WERI-Rb-1 (cell line): ENCODE measurements at regions not wholly inside any gene's neighbourhood (a gene's known extent, or its start where the extent isn't known, plus 50 kb on each side); places are given as distances from the start of the nearest gene placed in this dataset.

Source experiments
- DNase-seq: peaks from one replicate; pipeline ENCODE4 v3.0.0-alpha.2; 2020
- H3K27ac ChIP-seq: fragments of 250-450 bp; sonication (Bioruptor Pico); 2 replicates; pipeline ENCODE4 v1.5.1; 2020; ENCODE audit warnings: mild to moderate bottlenecking, moderate library complexity
- H3K27me3 ChIP-seq: fragments of 250-450 bp; sonication (Bioruptor Pico); 2 replicates; pipeline ENCODE4 v1.5.1; 2021; ENCODE audit warnings: mild to moderate bottlenecking, low read depth, moderate library complexity; ENCODE audit not compliant: insufficient read depth, severe bottlenecking
- H3K36me3 ChIP-seq: fragments of 250-450 bp; sonication (Bioruptor Pico); 2 replicates; pipeline ENCODE4 v1.5.1; 2020; ENCODE audit warnings: mild to moderate bottlenecking, moderate library complexity
- H3K4me3 ChIP-seq: 2 replicates; pipeline ENCODE4 v1.5.1; 2011; ENCODE audit warnings: low read depth, mild to moderate bottlenecking, control low read depth, low read length
- H3K9me3 ChIP-seq: fragments of 250-450 bp; sonication (Bioruptor Pico); 2 replicates; pipeline ENCODE4 v1.5.1; 2021; ENCODE audit warnings: mild to moderate bottlenecking, moderate library complexity; ENCODE audit not compliant: severe bottlenecking
- CTCF ChIP-seq: IDR thresholded peaks from 2 replicates; pipeline ENCODE4 v1.5.1; 2011; ENCODE audit warnings: low read depth, mild to moderate bottlenecking, control low read depth, inconsistent platforms, low read length

DNA sequence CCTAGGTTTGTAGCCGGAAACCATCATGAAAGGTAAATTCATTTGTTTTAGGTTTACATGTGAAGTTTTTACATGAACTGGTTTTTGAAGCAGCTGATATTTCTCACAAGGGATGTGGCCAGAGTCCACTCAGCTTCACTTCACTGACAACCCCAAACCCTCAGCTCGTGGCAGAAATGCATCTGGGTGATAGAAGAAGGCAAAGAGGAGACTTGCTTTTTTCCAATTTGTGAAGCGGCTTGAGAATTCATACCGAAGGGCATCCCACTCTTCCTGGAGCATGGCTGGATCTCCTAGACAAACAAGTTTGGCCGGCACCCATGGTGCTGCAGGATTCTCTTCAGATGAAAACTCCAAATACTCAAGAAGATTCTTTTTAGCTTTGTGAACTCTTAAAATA, 392.8 kb upstream of the CNR1 start:
- TF ChIP-seq CTCF = no peak
- Histone ChIP-seq H3K9me3 (no peaks in the 10 kb centered on the region), H3K36me3 (no peaks in the 10 kb centered on the region), H3K4me3 (no peak overlapping the region), H3K27ac (no peak overlapping the region), H3K27me3 (no peaks in the 10 kb centered on the region)
- no peak for DNase-seq

DNA sequence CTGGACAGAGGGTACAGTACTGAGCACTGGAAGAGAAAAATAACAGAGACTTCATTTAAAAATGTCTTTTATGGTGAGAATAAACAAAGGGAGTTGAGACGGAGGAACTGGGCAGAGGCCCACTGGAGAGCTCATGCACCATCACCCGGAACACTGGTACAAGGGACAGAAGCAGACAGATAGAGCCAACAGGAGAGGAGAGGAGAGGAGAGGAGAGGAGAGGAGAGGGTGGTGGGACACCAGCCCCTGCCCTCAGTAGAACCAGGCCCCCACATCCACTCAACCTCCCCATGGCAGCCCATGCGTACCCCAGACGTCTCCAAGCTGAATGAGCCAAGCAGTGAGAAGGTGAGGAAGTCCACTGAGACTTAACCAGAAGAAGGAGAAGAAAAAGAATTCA, 390.5 kb upstream of the CNR1 start:
- Histone ChIP-seq H3K27ac (no peak overlapping the region), H3K27me3 (no peaks in the 10 kb centered on the region), H3K36me3 (no peaks in the 10 kb centered on the region), H3K9me3 (no peaks in the 10 kb centered on the region), H3K4me3 (no peak overlapping the region)
- DNase-seq = no peak
- no peak for TF ChIP-seq CTCF

DNA sequence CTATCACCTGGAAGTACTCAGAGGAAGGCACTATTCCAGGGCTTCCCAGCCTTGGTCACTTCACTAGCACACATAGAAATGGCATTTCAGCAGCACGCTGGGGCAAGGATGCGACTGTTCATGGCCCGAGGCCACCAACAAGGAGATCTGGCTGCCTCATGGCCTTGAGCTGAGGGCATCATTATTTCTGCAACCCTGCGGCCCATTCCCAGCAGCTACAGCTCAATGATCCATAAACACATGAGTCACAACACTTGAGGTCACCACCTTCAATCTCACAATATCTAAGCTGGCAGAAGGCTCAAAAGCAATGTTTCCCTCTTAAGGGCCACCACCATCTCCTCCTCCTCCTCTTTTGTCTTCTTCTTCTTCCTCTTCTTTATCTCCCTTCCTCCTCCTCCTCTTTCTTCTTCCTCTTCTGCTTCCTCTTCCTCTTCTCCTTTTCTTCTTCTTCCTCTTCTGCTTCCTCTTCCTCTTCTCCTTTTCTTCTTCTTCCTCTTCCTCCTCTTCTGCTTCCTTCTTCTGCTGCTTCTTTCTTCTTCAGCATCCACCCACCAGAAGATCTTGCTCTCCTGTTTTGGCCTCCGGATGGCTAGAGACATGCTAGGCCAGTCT, 382.9 kb upstream of the CNR1 start:
- H3K27ac ChIP-seq = no peak overlapping the region
- DNase-seq = no peak
- no peaks in the 10 kb centered on the region for H3K27me3 ChIP-seq
- no peaks in the 10 kb centered on the region for H3K9me3 ChIP-seq
- no peak overlapping the region for H3K4me3 ChIP-seq
- no peak for TF ChIP-seq CTCF
- no peaks in the 10 kb centered on the region for H3K36me3 ChIP-seq

DNA sequence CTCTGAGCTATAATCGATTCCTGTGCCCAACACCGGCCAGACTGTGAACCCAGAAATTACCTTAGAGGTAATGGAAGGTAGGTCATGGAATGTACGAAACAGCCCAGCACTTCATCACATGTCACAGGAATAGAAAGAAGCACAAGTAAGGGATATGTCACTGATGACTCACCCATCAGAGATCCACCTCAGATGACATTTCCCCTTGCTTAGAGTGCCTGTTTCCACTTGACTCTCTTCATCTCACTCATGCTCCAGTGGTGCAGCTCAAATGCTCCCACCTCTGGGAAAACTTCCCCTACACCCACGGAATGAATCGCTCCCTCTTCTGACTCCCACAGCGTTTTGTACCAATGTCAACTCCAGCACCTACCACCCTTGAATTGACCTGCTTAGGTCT, 381.6 kb upstream of the CNR1 start:
- no peak for DNase-seq
- Histone ChIP-seq H3K9me3 (no peaks in the 10 kb centered on the region), H3K4me3 (no peak overlapping the region), H3K36me3 (no peaks in the 10 kb centered on the region), H3K27ac (no peak overlapping the region), H3K27me3 (no peaks in the 10 kb centered on the region)
- TF ChIP-seq CTCF = no peak

DNA sequence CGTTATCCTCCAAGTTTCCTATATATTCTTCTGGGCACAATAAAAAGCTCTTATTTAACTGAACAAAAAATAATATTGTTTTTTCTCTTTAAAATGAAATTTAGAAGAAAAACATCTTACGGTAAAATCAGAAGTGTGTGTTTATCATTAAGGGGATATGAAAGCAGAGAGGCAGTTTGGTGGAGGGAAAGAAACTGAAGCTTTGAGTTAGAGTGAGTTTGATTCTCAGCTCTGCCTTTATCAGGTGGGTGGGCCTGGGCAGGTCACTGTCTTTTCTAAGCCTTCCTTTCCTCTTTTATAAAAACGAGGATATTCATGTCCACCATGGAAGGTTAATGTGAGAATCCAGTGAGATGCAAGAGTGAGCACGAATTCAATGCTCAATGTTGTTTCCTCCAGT, 379.8 kb upstream of the CNR1 start:
- DNase-seq = no peak
- no peak overlapping the region for H3K4me3 ChIP-seq
- H3K36me3 ChIP-seq = no peaks in the 10 kb centered on the region
- no peaks in the 10 kb centered on the region for H3K9me3 ChIP-seq
- no peaks in the 10 kb centered on the region for H3K27me3 ChIP-seq
- TF ChIP-seq CTCF = no peak
- no peak overlapping the region for H3K27ac ChIP-seq

GRCh38 chr6:88544986-88545612, 379.0 kb upstream of the CNR1 start:
- no peak for TF ChIP-seq CTCF
- H3K9me3 ChIP-seq = no peaks in the 10 kb centered on the region
- H3K36me3 ChIP-seq = no peaks in the 10 kb centered on the region
- no peak overlapping the region for H3K27ac ChIP-seq
- no peak for DNase-seq
- no peak overlapping the region for H3K4me3 ChIP-seq
- H3K27me3 ChIP-seq = no peaks in the 10 kb centered on the region
